SHP77 (cell line): ENCODE measurements at regions not wholly inside any gene's neighbourhood (a gene's known extent, or its start where the extent isn't known, plus 50 kb on each side); places are given as distances from the start of the nearest gene placed in this dataset.
"Not testable (repeated sequence)": the region's sequence is repeated elsewhere in the genome, so short reads cannot be mapped to it uniquely, and the experiment has no call there.

ENCODE experiments used
- DNase-seq, 2 experiments: peaks; one replicate each; lab custom pipeline; 2025; lab: John Stamatoyannopoulos, UW

- no peak for DNase-seq
These were observed 571.1 kb upstream of the EYS start for GRCh38 chr6:66278115-66278514.

GRCh38 chr6:66277400-66277799 lies 570.4 kb upstream of the EYS start:
- DNase-seq: no peak

DNA sequence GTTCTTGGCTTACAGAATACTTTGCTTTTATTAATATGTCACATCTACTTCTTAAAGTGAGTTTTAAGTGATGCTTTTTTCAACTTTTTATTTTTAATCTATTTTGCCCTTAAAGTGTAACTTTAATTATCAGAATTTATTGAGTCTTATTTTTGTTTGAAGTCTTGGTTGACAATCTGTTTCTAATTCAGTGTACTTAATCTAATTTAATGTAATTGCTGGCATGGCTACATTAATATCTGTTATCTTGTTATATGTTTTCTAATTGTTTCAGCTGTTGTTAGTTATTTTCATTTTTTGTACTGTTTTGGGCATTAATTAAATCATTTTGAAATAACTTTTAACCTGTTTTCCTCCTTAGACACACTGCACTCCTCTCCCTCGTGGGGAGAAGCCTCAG lies 558.7 kb upstream of the EYS start:
- DNase-seq: no peak

DNA sequence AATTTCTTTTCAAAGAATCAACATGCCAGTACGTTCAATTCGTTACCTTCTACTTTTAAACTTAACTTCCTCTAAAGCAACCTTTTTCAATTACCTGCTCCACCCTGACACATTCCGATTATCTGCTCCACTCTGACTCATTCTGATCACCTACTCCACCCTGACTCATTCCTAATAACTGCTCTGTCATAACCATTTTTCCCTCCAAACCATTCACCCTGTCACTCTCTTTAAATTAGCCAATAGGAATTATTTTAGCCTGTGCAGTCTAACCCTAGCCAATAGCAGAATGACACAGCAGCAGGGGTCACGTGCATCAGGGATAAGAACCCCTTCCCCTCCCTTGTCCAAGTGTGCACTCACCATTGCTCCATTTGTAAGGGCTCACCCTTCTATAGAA lies 557.4 kb upstream of the EYS start:
- no peak for DNase-seq

GRCh38 chr6:66258731-66259487 lies 551.9 kb upstream of the EYS start:
- peak in 1 of 2 experiments; percentile 14 for DNase-seq

GRCh38 chr6:66245231-66245630 lies 538.2 kb upstream of the EYS start:
- no peak for DNase-seq

DNA sequence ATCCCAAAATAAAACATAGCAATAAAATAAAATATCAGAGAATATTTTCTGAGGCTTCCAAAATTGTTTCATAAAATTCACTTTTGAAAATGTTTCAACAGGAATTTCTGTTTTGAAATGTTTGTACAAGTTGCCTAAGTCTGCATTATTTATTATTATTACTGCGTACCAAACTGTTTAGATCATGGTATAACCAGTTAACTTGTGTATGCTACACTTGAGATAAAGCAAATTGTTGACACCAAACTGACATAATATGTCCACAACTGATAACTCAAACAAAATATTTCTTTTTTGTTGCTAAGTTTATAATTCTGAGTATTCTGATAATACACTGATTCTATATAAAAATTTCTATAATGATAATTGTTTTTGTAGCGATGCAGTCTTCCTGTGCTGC lies 531.8 kb upstream of the EYS start:
- DNase-seq: no peak

GRCh38 chr6:66232890-66233289 lies 525.9 kb upstream of the EYS start:
- DNase-seq: no peak

- DNase-seq: no peak
These were observed 523.6 kb upstream of the EYS start for GRCh38 chr6:66230591-66230990.

DNA sequence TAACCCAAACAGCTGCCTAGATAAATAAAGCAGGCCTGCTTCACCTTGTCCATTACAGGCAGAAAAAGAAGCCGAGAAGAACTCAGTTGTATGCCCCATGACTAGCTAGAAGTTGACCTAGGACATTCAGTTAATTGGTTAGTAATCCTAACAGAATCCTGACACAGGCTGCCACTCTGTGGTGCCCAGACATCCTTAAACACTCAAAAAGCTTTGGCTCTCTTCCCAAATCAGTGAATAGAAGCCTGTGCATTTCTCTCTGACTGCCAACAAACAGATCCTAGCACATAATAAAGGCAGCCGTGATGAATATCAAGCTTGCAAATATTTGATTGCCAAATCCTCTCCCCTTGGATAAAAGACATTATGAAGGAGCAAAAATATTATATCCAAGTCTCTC lies 519.1 kb upstream of the EYS start:
- DNase-seq: peak; percentile 26 to 68

- no peak for DNase-seq
These were observed 503.9 kb upstream of the EYS start for GRCh38 chr6:66210964-66211363.

GRCh38 chr6:66200390-66200789 lies 493.4 kb upstream of the EYS start:
- DNase-seq: no peak

- DNase-seq: no peak
These were observed 492.1 kb upstream of the EYS start for GRCh38 chr6:66199171-66199570.

- DNase-seq: no peak
These were observed 491.1 kb upstream of the EYS start for GRCh38 chr6:66198062-66198624.

DNA sequence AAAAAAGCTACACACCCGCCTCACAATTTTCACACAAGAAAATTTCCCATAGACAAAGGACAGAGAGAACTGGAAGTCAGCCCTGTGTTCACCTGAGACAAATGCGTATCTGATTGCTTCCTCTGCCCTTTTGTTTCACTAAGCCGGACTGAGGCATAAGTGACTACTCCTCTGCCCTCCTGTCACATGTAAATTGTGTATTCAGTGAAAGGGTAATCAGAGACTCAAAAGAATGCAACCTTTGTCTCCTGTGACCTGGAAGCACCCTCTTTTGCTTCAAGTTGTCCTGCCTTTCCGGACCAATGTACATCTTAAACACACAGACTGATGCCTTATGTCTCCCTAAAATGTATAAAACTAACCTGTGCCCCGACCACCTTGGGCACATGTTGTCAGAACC lies 483.8 kb upstream of the EYS start:
- no peak for DNase-seq

DNA sequence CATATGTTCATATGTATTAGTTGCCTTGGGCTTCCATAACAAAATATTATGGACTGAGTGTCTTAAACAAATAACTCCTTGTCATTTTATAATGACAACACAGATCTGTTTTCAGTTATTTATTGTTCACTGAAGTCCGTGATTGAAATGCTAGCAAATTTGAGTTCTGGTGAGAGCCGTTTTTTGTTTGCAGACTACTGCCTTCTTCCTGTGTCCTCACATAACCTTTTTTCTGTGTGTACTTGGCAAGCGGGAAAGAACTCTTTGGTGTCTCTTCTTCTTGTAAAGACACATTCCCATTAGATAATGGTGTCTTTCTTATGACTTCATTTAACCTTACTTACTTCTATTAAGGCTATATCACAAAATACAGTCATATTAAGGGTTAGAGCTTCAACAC lies 482.9 kb upstream of the EYS start:
- DNase-seq: no peak

- no peak for DNase-seq
These were observed 479.7 kb upstream of the EYS start for GRCh38 chr6:66186756-66187155.

GRCh38 chr6:66184091-66184490 lies 477.1 kb upstream of the EYS start:
- DNase-seq: no peak

GRCh38 chr6:66179361-66179760 lies 472.3 kb upstream of the EYS start:
- DNase-seq: no peak

DNA sequence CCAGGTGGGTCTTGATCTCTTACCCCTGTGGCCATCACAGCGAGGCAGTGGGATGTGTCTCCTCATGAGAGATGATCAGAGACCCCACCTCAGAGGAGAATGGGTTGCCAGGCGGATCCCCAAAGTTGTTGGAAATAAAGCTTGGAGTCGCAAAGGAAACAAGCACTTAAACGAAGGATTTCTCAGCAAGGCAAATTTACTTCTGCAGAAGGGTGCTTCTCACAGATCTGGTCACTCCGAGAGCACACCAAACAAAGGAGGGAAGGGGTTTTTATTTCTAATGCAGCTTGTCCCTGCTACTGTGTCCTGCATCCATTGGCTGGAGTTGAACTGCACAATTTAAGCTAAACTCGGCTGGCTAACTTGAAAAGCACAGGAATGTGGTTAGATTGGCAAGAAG lies 466.6 kb upstream of the EYS start:
- DNase-seq: no peak

GRCh38 chr6:66166713-66167112 lies 459.7 kb upstream of the EYS start:
- not testable (repeated sequence) for DNase-seq

DNA sequence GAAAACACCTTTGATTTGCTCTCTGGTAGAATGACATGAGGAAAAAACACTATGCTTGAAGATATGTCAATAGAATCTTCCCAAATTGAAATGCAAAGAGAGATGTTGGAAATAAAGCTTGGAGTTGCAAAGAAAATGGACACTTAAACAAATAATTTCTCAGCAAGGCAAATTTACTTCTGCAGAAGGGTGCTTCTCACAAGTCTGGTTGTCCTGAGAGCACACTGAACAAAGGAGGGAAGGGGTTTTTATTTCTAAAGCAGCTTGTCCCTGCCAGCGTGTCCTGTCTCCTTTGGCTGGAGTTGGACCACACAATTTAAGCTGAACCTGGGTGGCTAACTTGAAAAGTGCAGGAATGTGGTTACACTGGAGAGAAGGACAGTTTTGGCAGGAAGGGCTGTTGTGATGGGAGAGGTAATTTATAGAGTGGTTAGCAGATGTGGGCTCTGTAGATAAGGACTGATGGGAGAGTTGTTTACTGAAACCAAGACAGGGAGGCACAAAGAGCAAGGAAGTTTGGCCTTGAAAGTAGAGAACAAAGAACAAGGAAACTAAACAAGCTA lies 454.6 kb upstream of the EYS start:
- DNase-seq: no peak

- DNase-seq: no peak
These were observed 452.9 kb upstream of the EYS start for GRCh38 chr6:66159937-66160336.

GRCh38 chr6:66153247-66153646 lies 446.2 kb upstream of the EYS start:
- DNase-seq: no peak
